ENCODE measurements at regions not wholly inside any gene's neighbourhood (a gene's known extent, or its start where the extent isn't known, plus 50 kb on each side); places are given as distances from the start of the nearest gene placed in this dataset.

DNA sequence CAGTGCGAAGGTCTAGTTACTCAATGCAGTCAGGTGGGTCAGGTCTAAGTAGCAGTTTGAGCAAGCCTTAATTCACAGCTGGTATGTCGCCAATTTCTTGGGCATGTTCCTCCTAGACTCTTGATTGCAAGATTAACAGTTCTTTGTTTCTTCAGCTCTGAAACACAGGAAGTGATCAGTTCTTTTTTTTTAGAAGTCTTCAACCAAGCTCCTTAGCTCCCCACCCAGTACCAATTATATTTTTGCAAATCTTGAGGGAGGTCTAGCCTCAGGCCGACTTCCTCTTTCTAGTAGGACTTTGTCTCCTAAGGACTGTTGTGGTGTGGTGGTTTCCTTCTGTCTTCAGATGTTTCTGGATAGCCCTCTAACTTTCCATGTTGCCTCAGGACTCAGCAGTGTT lies 2054.2 kb downstream of the MAT2B start:
- H3K4me3 ChIP-seq (ENCODE audit: low read depth, low read length), result no peak overlapping the region
- DNase-seq (ENCODE audit: low read depth), result no peak
- TF ChIP-seq, protein P1, sequence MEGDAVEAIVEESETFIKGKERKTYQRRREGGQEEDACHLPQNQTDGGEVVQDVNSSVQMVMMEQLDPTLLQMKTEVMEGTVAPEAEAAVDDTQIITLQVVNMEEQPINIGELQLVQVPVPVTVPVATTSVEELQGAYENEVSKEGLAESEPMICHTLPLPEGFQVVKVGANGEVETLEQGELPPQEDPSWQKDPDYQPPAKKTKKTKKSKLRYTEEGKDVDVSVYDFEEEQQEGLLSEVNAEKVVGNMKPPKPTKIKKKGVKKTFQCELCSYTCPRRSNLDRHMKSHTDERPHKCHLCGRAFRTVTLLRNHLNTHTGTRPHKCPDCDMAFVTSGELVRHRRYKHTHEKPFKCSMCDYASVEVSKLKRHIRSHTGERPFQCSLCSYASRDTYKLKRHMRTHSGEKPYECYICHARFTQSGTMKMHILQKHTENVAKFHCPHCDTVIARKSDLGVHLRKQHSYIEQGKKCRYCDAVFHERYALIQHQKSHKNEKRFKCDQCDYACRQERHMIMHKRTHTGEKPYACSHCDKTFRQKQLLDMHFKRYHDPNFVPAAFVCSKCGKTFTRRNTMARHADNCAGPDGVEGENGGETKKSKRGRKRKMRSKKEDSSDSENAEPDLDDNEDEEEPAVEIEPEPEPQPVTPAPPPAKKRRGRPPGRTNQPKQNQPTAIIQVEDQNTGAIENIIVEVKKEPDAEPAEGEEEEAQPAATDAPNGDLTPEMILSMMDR (IDR thresholded peaks at IDR 0.05; ENCODE audit: insufficient read depth, low read length), result no peak

DNA sequence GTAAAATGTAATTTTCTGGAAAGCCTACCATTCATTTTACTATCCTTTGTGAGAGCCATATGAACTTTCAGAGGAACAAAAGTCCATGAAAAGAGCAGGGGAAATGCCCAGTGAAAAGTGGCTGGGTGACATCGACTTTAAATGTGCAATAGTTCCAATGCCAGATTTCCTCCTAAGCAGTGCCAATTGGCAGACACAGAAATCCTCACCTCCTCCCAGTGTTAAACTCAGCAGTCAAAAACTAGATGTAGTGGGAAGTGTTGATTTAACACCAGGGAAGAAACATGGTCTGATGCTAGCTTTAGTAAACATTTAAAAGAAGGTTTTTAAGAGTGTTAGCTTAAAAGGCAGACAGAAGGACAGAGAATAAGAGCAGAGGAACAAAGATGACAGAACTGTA lies 2055.2 kb downstream of the MAT2B start:
- H3K4me3 ChIP-seq (ENCODE audit: low read depth, low read length), result no peak overlapping the region
- TF ChIP-seq, protein P1 (IDR thresholded peaks at IDR 0.05; ENCODE audit: insufficient read depth, low read length), result no peak
- no peak for DNase-seq (ENCODE audit: low read depth)

DNA sequence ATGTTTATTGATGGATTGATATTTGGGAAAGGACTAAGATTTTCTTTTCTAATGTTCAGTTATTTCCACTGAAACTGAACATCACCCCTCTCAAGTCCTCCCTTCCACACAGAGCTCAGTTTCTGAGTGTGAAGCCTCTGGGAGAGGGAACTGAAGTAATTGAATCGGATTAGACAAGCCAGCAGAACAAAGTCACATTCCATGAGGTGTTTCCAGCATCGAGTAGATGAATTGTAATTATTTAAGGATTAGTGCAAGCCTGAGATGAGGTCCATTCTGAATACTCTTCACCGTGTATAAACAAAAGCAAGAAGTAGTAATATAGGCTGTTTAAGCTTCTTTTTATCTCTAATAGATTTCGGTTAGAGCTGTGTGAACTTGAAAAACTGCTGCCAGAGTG lies 2060.5 kb downstream of the MAT2B start:
- no peak for DNase-seq (ENCODE audit: low read depth)
- TF ChIP-seq, protein P1 (IDR thresholded peaks at IDR 0.05; ENCODE audit: insufficient read depth, low read length), result no peak
- H3K4me3 ChIP-seq (ENCODE audit: low read depth, low read length), result no peak overlapping the region

DNA sequence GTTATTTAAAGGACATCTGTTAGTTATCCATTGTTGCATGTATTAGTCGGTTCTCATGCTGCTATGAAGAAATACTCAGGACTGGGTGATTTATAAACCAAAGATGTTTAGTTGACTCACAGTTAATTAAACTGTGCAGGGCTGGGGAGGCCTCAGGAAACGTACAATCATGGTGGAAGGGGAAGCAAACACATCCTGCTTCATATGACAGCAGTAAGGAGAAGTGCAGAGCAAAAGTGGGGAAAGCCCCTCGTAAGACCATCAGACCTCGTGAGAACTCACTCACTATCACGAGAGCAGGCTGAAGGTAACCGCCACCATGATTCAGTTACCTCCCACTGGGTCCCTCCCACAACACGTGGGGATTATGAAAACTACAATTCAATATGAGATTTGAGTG lies 2064.1 kb downstream of the MAT2B start:
- TF ChIP-seq, protein P1 (IDR thresholded peaks at IDR 0.05; ENCODE audit: insufficient read depth, low read length), result no peak
- H3K4me3 ChIP-seq (ENCODE audit: low read depth, low read length), result no peak overlapping the region
- no peak for DNase-seq (ENCODE audit: low read depth)

DNA sequence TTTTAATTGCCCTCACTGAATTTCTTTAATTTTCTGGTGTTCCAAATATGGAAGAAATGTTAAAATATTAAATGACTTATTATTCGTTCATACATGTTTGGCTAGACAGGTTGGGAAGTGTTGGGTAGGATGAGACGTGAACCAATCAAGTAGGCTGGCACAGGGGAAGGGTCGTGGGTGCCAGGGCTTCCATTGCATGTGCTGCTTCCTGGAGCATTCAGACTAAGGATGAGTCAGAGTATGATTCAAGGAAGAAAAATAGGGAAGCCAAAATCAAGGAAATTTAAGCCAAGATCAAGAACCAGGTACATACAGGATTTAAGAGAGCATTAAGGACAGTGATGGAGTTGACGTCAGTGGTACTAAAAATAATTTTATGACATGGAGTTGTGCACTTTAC lies 2068.0 kb downstream of the MAT2B start:
- TF ChIP-seq, protein P1 (IDR thresholded peaks at IDR 0.05; ENCODE audit: insufficient read depth, low read length), result no peak
- no peak for DNase-seq (ENCODE audit: low read depth)
- no peak overlapping the region for H3K4me3 ChIP-seq (ENCODE audit: low read depth, low read length)

- TF ChIP-seq, protein P1 (IDR thresholded peaks at IDR 0.05; ENCODE audit: insufficient read depth, low read length), result no peak
- no peak overlapping the region for H3K4me3 ChIP-seq (ENCODE audit: low read depth, low read length)
- no peak for DNase-seq (ENCODE audit: low read depth)
Observed at GRCh38 chr5:165574100-165574499, 2068.7 kb downstream of the MAT2B start.

- TF ChIP-seq, protein P1 (IDR thresholded peaks at IDR 0.05; ENCODE audit: insufficient read depth, low read length), result no peak
- DNase-seq (ENCODE audit: low read depth), result no peak
- H3K4me3 ChIP-seq (ENCODE audit: low read depth, low read length), result no peak overlapping the region
Observed at GRCh38 chr5:165576678-165577275, 2071.4 kb downstream of the MAT2B start.
